HEK293 (cell line): ENCODE measurements at regions not wholly inside any gene's neighbourhood (a gene's known extent, or its start where the extent isn't known, plus 50 kb on each side); places are given as distances from the start of the nearest gene placed in this dataset.

Experiments
- CTCF ChIA-PET: fragments of 350-600 bp; formaldehyde crosslinking; extraction: SDS; loops from one replicate; lab custom pipeline; 2021; ENCODE audit warnings: antibody characterized with exemption; lab: Yijun Ruan, JAX
- POLR2A ChIA-PET: fragments of 300-600 bp; formaldehyde crosslinking; extraction: SDS; loops from one replicate; lab custom pipeline; 2020; ENCODE audit warnings: antibody characterized with exemption, inconsistent platforms; lab: Yijun Ruan, JAX
- H3K27ac ChIP-seq: fragments of 200-500 bp; sonication (Bioruptor generic); 2 replicates; pipeline ENCODE4 v1.5.1; 2014; ENCODE audit warnings: low read depth, low read length, control low read depth, inconsistent platforms; ENCODE audit errors: extremely low read depth
- H3K36me3 ChIP-seq, 2 experiments: fragments of 200-500 bp in 1 of 2; sonication (Bioruptor generic) in 1 of 2; 1 replicate in 1 of 2; 2 replicates in 1 of 2; pipeline ENCODE4 v1.5.1; 2014 to 2017; ENCODE audit warnings: inconsistent platforms in 2 of 2, low read length in 2 of 2; ENCODE audit not compliant: control insufficient read depth in 2 of 2, insufficient read depth in 1 of 2
- H3K4me1 ChIP-seq: fragments of 200-500 bp; sonication (Bioruptor generic); 2 replicates; pipeline ENCODE4 v1.5.1; 2014; ENCODE audit warnings: mild to moderate bottlenecking, low read length, inconsistent platforms; ENCODE audit not compliant: control insufficient read depth, insufficient read depth
- H3K4me3 ChIP-seq: 2 replicates; pipeline ENCODE4 v1.5.1; 2011; ENCODE audit warnings: low read depth, mild to moderate bottlenecking, control low read depth, low read length, moderate library complexity
- H3K9me3 ChIP-seq: fragments of 200-500 bp; sonication (Bioruptor generic); 2 replicates; pipeline ENCODE4 v1.5.1; 2014; ENCODE audit warnings: low read depth, low read length, inconsistent platforms; ENCODE audit not compliant: control insufficient read depth, insufficient read depth
- KLF1 ChIP-seq: fragments of 450-650 bp; formaldehyde crosslinking; IDR thresholded peaks from 2 replicates; pipeline ENCODE4 v1.5.1; 2016; ENCODE audit warnings: missing biosample characterization, missing genetic modification characterization
- MEIS1 ChIP-seq: sonication (generic); formaldehyde crosslinking; IDR thresholded peaks from 2 replicates; pipeline ENCODE4 v1.8.1; 2022; ENCODE audit warnings: missing genetic modification reagents, mild to moderate bottlenecking, borderline replicate concordance
- OSR2 ChIP-seq: fragments of 450-650 bp; formaldehyde crosslinking; IDR thresholded peaks from 2 replicates; pipeline ENCODE4 v1.5.1; 2016; ENCODE audit warnings: missing biosample characterization, missing genetic modification characterization
- OVOL3 ChIP-seq: fragments of 450-650 bp; formaldehyde crosslinking; IDR thresholded peaks from 2 replicates; pipeline ENCODE4 v1.5.1; 2016; ENCODE audit warnings: missing biosample characterization, missing genetic modification characterization
- ZBTB26 ChIP-seq: fragments of 450-650 bp; formaldehyde crosslinking; optimal IDR thresholded peaks from 2 replicates; pipeline ENCODE3; 2016; ENCODE audit warnings: missing biosample characterization, mild to moderate bottlenecking, missing genetic modification characterization
- ZNF157 ChIP-seq: fragments of 450-650 bp; formaldehyde crosslinking; IDR thresholded peaks from 2 replicates; pipeline ENCODE4 v1.5.1; 2016; ENCODE audit warnings: missing biosample characterization, missing genetic modification characterization
- ZNF169 ChIP-seq: fragments of 450-650 bp; formaldehyde crosslinking; IDR thresholded peaks from 2 replicates; pipeline ENCODE4 v1.5.1; 2016; ENCODE audit warnings: missing biosample characterization, missing genetic modification characterization
- ZNF174 ChIP-seq: fragments of 450-650 bp; formaldehyde crosslinking; IDR thresholded peaks from 2 replicates; pipeline ENCODE4 v1.5.0; 2017; ENCODE audit warnings: missing biosample characterization, mild to moderate bottlenecking, missing genetic modification characterization
- ZNF23 ChIP-seq: fragments of 450-650 bp; formaldehyde crosslinking; IDR thresholded peaks from 2 replicates; pipeline ENCODE4 v1.5.1; 2016; ENCODE audit warnings: missing biosample characterization, missing genetic modification characterization, borderline replicate concordance
- ZNF26 ChIP-seq: fragments of 450-650 bp; formaldehyde crosslinking; IDR thresholded peaks from 2 replicates; pipeline ENCODE4 v1.5.1; 2016; ENCODE audit warnings: missing biosample characterization, missing genetic modification characterization
- ZNF335 ChIP-seq: fragments of 450-650 bp; formaldehyde crosslinking; conservative IDR thresholded peaks from 2 replicates; pipeline ENCODE4 v1.5.1; 2016; ENCODE audit warnings: missing biosample characterization, missing genetic modification characterization
- ZNF341 ChIP-seq: fragments of 450-650 bp; formaldehyde crosslinking; IDR thresholded peaks from 2 replicates; pipeline ENCODE4; 2016; ENCODE audit warnings: low read depth, missing biosample characterization, missing genetic modification characterization
- ZNF362 ChIP-seq: fragments of 450-650 bp; formaldehyde crosslinking; IDR thresholded peaks from 2 replicates; pipeline ENCODE4 v1.5.1; 2016; ENCODE audit warnings: missing biosample characterization, missing genetic modification characterization
- ZNF37A ChIP-seq: fragments of 450-650 bp; IDR thresholded peaks from 2 replicates; pipeline ENCODE4 v1.5.1; 2018; ENCODE audit warnings: missing biosample characterization, missing genetic modification characterization
- ZNF510 ChIP-seq: fragments of 450-650 bp; formaldehyde crosslinking; IDR thresholded peaks from 2 replicates; pipeline ENCODE4 v1.5.1; 2018; ENCODE audit warnings: mild to moderate bottlenecking, missing genetic modification characterization, missing biosample characterization; ENCODE audit not compliant: insufficient replicate concordance
- ZNF580 ChIP-seq: fragments of 450-650 bp; formaldehyde crosslinking; IDR thresholded peaks from 2 replicates; pipeline ENCODE4 v1.5.1; 2016; ENCODE audit warnings: missing biosample characterization, missing genetic modification characterization
- ZNF621 ChIP-seq: fragments of 450-650 bp; formaldehyde crosslinking; IDR thresholded peaks from 2 replicates; pipeline ENCODE4 v1.5.1; 2017; ENCODE audit warnings: missing biosample characterization, missing genetic modification characterization
- ZNF629 ChIP-seq: fragments of 450-650 bp; formaldehyde crosslinking; IDR thresholded peaks from 2 replicates; pipeline ENCODE4 v1.5.1; 2017; ENCODE audit warnings: missing biosample characterization, missing genetic modification characterization
- ZNF692 ChIP-seq: fragments of 450-650 bp; formaldehyde crosslinking; IDR thresholded peaks from 2 replicates; pipeline ENCODE4 v1.5.1; 2016; ENCODE audit warnings: missing biosample characterization, missing genetic modification characterization
- ZNF830 ChIP-seq: fragments of 450-650 bp; IDR thresholded peaks from 2 replicates; pipeline ENCODE4 v1.5.0; 2018; ENCODE audit warnings: missing biosample characterization, missing genetic modification characterization, low read depth, mild to moderate bottlenecking, moderate library complexity
- ZNF843 ChIP-seq: fragments of 450-650 bp; formaldehyde crosslinking; IDR thresholded peaks from 2 replicates; pipeline ENCODE4 v1.5.1; 2016; ENCODE audit warnings: missing biosample characterization, missing genetic modification characterization

GRCh38 chr12:24011927-24012507, 62.5 kb upstream of the SOX5 start (continued):
- no peak for TF ChIP-seq ZNF692 (tag by site-specific recombination)

- POLR2A ChIA-PET: no interaction called here
- CTCF ChIA-PET: interaction anchor here (0.6 kb wide), 2 partner anchors 17 to 67 kb away, joined by 4 to 6 read pairs; no protein-coding TSS in a partner anchor
- Histone ChIP-seq H3K27ac (no peak overlapping the region), H3K4me3 (no peak overlapping the region), H3K9me3 (no peaks in the 10 kb centered on the region), H3K36me3 (no peaks in the 10 kb centered on the region), H3K4me1 (no peaks in the 10 kb centered on the region)
- TF ChIP-seq OVOL3 (tag by site-specific recombination) (no peak), ZNF621 (no peak), ZNF169 (tag by site-specific recombination) (no peak), ZNF335 (tag by site-specific recombination) (no peak), ZNF341 (tag by site-specific recombination) (no peak), ZBTB26 (tag by site-specific recombination) (no peak), ZNF580 (tag by site-specific recombination) (no peak), ZNF629 (tag by site-specific recombination) (no peak), ZNF830 (no peak), ZNF37A (tag by site-specific recombination) (no peak), KLF1 (tag by site-specific recombination) (no peak), ZNF362 (tag by site-specific recombination) (no peak), ZNF510 (no peak), OSR2 (tag by site-specific recombination) (no peak), ZNF157 (tag by site-specific recombination) (no peak), MEIS1 (CRISPR knock-in tag) (no peak), ZNF26 (tag by site-specific recombination) (no peak), ZNF843 (tag by site-specific recombination) (no peak), ZNF174 (tag by site-specific recombination) (no peak), ZNF23 (no peak)
Measured at GRCh38 chr12:24008166-24008565, 58.7 kb upstream of the SOX5 start.
